ENCODE measurements at regions not wholly inside any gene's neighbourhood (a gene's known extent, or its start where the extent isn't known, plus 50 kb on each side); places are given as distances from the start of the nearest gene placed in this dataset.

GRCh38 chr13:107223867-107224266, 655.9 kb upstream of the ARGLU1 start:
- DNase-seq (ENCODE audit: low spot score): no peak
- H3K36me3 ChIP-seq: no peaks in the 10 kb centered on the region
- no peaks in the 10 kb centered on the region for H3K9me3 ChIP-seq
- no peak for ATAC-seq (ENCODE audit: insufficient number of reproducible peaks, low FRiP score, low read depth)
- H3K27me3 ChIP-seq (replicated peaks; ENCODE audit: insufficient read depth): no peaks in the 10 kb centered on the region
- no peak overlapping the region for H3K27ac ChIP-seq
- no peaks in the 10 kb centered on the region for H3K4me1 ChIP-seq (ENCODE audit: control insufficient read depth in 1 of 2, low read depth in 2 of 2)
- no peak overlapping the region for H3K4me3 ChIP-seq
- TF ChIP-seq CTCF (IDR thresholded peaks at IDR 0.05): no peak

GRCh38 chr13:107222597-107222996, 654.7 kb upstream of the ARGLU1 start:
- H3K4me3 ChIP-seq: no peak overlapping the region
- no peak for TF ChIP-seq CTCF (IDR thresholded peaks at IDR 0.05)
- ATAC-seq (ENCODE audit: insufficient number of reproducible peaks, low FRiP score, low read depth) (no peak), DNase-seq (ENCODE audit: low spot score) (no peak)
- no peaks in the 10 kb centered on the region for H3K36me3 ChIP-seq
- no peaks in the 10 kb centered on the region for H3K4me1 ChIP-seq (ENCODE audit: control insufficient read depth in 1 of 2, low read depth in 2 of 2)
- H3K27me3 ChIP-seq (replicated peaks; ENCODE audit: insufficient read depth): no peaks in the 10 kb centered on the region
- H3K9me3 ChIP-seq: no peaks in the 10 kb centered on the region
- no peak overlapping the region for H3K27ac ChIP-seq

- no peak for TF ChIP-seq CTCF (IDR thresholded peaks at IDR 0.05)
- Histone ChIP-seq H3K4me3 (no peak overlapping the region), H3K27me3 (replicated peaks; ENCODE audit: insufficient read depth) (no peaks in the 10 kb centered on the region), H3K9me3 (no peaks in the 10 kb centered on the region), H3K36me3 (no peaks in the 10 kb centered on the region), H3K4me1 (ENCODE audit: control insufficient read depth in 1 of 2, low read depth in 2 of 2) (no peaks in the 10 kb centered on the region), H3K27ac (no peak overlapping the region)
- DNase-seq (ENCODE audit: low spot score) (no peak), ATAC-seq (ENCODE audit: insufficient number of reproducible peaks, low FRiP score, low read depth) (no peak)
These were observed 652.3 kb upstream of the ARGLU1 start for GRCh38 chr13:107220245-107220644.

GRCh38 chr13:107217251-107217650, 649.3 kb upstream of the ARGLU1 start:
- no peak for TF ChIP-seq CTCF (IDR thresholded peaks at IDR 0.05)
- H3K27ac ChIP-seq: no peak overlapping the region
- no peak overlapping the region for H3K4me3 ChIP-seq
- no peaks in the 10 kb centered on the region for H3K4me1 ChIP-seq (ENCODE audit: control insufficient read depth in 1 of 2, low read depth in 2 of 2)
- H3K27me3 ChIP-seq (replicated peaks; ENCODE audit: insufficient read depth): no peaks in the 10 kb centered on the region
- ATAC-seq (ENCODE audit: insufficient number of reproducible peaks, low FRiP score, low read depth) (no peak), DNase-seq (ENCODE audit: low spot score) (no peak)
- H3K36me3 ChIP-seq: no peaks in the 10 kb centered on the region
- no peaks in the 10 kb centered on the region for H3K9me3 ChIP-seq

GRCh38 chr13:107216046-107216755, 648.3 kb upstream of the ARGLU1 start:
- Histone ChIP-seq H3K4me1 (ENCODE audit: control insufficient read depth in 1 of 2, low read depth in 2 of 2) (no peaks in the 10 kb centered on the region), H3K9me3 (no peaks in the 10 kb centered on the region), H3K27me3 (replicated peaks; ENCODE audit: insufficient read depth) (no peaks in the 10 kb centered on the region), H3K27ac (no peak overlapping the region), H3K36me3 (no peaks in the 10 kb centered on the region), H3K4me3 (no peak overlapping the region)
- no peak for ATAC-seq (ENCODE audit: insufficient number of reproducible peaks, low FRiP score, low read depth)
- DNase-seq (ENCODE audit: low spot score): no peak
- TF ChIP-seq CTCF (IDR thresholded peaks at IDR 0.05): no peak
